BE2C (cell line): ENCODE measurements at regions not wholly inside any gene's neighbourhood (a gene's known extent, or its start where the extent isn't known, plus 50 kb on each side); places are given as distances from the start of the nearest gene placed in this dataset.

Source experiments
- DNase-seq: peaks from one replicate; pipeline ENCODE4 v3.0.0-alpha.2; 2020
- H3K27me3 ChIP-seq: fragments of 250-450 bp; sonication (Bioruptor Pico); 2 replicates; pipeline ENCODE4 v1.5.1; 2020; ENCODE audit warnings: mild to moderate bottlenecking
- H3K36me3 ChIP-seq: fragments of 250-450 bp; sonication (Bioruptor Pico); 2 replicates; pipeline ENCODE4 v1.5.1; 2020; ENCODE audit warnings: mild to moderate bottlenecking
- H3K4me1 ChIP-seq: fragments of 250-450 bp; sonication (Bioruptor Pico); 2 replicates; pipeline ENCODE4 v1.5.1; 2020
- H3K4me3 ChIP-seq: 2 replicates; pipeline ENCODE4 v1.5.1; 2011; ENCODE audit warnings: low read depth, low read length
- H3K9me3 ChIP-seq: fragments of 250-450 bp; sonication (Bioruptor Pico); 2 replicates; pipeline ENCODE4 v1.5.1; 2020
- TF ChIP-seq, protein P1 (sequence below): IDR thresholded peaks from 2 replicates; pipeline ENCODE4 v1.5.1; 2012; ENCODE audit warnings: mild to moderate bottlenecking, low read depth, low read length

- Histone ChIP-seq H3K36me3 (no peaks in the 10 kb centered on the region), H3K27me3 (no peaks in the 10 kb centered on the region), H3K9me3 (no peaks in the 10 kb centered on the region), H3K4me1 (no peaks in the 10 kb centered on the region), H3K4me3 (no peak overlapping the region)
- no peak for DNase-seq
- TF ChIP-seq, protein P1, sequence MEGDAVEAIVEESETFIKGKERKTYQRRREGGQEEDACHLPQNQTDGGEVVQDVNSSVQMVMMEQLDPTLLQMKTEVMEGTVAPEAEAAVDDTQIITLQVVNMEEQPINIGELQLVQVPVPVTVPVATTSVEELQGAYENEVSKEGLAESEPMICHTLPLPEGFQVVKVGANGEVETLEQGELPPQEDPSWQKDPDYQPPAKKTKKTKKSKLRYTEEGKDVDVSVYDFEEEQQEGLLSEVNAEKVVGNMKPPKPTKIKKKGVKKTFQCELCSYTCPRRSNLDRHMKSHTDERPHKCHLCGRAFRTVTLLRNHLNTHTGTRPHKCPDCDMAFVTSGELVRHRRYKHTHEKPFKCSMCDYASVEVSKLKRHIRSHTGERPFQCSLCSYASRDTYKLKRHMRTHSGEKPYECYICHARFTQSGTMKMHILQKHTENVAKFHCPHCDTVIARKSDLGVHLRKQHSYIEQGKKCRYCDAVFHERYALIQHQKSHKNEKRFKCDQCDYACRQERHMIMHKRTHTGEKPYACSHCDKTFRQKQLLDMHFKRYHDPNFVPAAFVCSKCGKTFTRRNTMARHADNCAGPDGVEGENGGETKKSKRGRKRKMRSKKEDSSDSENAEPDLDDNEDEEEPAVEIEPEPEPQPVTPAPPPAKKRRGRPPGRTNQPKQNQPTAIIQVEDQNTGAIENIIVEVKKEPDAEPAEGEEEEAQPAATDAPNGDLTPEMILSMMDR, result no peak
Observed at GRCh38 chr2:66828876-66829275, 394.0 kb downstream of the MEIS1 start.

DNA sequence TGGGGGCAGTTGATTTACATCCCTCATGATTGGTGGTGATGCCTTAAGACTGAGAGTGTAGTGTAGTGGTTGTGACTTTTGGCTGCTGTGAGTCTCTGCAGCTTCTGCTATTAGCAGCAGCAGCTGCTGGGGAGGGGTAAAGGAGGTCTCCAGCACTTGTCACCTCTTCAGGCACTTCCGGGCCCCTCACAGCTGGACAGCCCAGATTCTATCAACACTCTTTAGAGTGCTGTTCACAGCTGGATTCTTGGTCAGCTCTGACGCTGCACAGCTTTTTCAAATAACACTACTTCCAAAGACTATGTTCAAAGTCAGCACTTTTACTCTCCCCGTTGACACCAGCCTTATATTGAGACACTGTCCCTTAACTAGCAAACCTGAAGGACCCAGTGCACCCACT is 396.0 kb downstream of the MEIS1 start:
- TF ChIP-seq, protein P1, result no peak
- no peaks in the 10 kb centered on the region for H3K9me3 ChIP-seq
- H3K27me3 ChIP-seq, result no peaks in the 10 kb centered on the region
- DNase-seq, result no peak
- H3K36me3 ChIP-seq, result no peaks in the 10 kb centered on the region
- no peak overlapping the region for H3K4me3 ChIP-seq
- H3K4me1 ChIP-seq, result no peaks in the 10 kb centered on the region

- no peak for DNase-seq
- Histone ChIP-seq H3K27me3 (no peaks in the 10 kb centered on the region), H3K4me1 (no peaks in the 10 kb centered on the region), H3K9me3 (no peaks in the 10 kb centered on the region), H3K4me3 (no peak overlapping the region), H3K36me3 (no peaks in the 10 kb centered on the region)
- TF ChIP-seq, protein P1, result no peak
Observed at GRCh38 chr2:66832646-66833435, 397.9 kb downstream of the MEIS1 start.

- H3K27me3 ChIP-seq, result no peaks in the 10 kb centered on the region
- H3K9me3 ChIP-seq, result no peaks in the 10 kb centered on the region
- H3K4me3 ChIP-seq, result no peak overlapping the region
- no peaks in the 10 kb centered on the region for H3K4me1 ChIP-seq
- no peaks in the 10 kb centered on the region for H3K36me3 ChIP-seq
- no peak for DNase-seq
- TF ChIP-seq, protein P1, result no peak
Observed at GRCh38 chr2:66834859-66835258, 399.9 kb downstream of the MEIS1 start.

GRCh38 chr2:66836851-66837250 is 401.9 kb downstream of the MEIS1 start:
- Histone ChIP-seq H3K27me3 (no peaks in the 10 kb centered on the region), H3K4me1 (no peaks in the 10 kb centered on the region), H3K4me3 (no peak overlapping the region), H3K36me3 (no peaks in the 10 kb centered on the region), H3K9me3 (no peaks in the 10 kb centered on the region)
- no peak for DNase-seq
- TF ChIP-seq, protein P1, result no peak

GRCh38 chr2:66839551-66840320 is 404.8 kb downstream of the MEIS1 start:
- H3K4me3 ChIP-seq, result no peak overlapping the region
- no peaks in the 10 kb centered on the region for H3K9me3 ChIP-seq
- DNase-seq, result no peak
- no peaks in the 10 kb centered on the region for H3K27me3 ChIP-seq
- H3K4me1 ChIP-seq, result no peaks in the 10 kb centered on the region
- H3K36me3 ChIP-seq, result no peaks in the 10 kb centered on the region
- TF ChIP-seq, protein P1, result no peak
